SK-N-SH (cell line): ENCODE measurements at regions not wholly inside any gene's neighbourhood (a gene's known extent, or its start where the extent isn't known, plus 50 kb on each side); places are given as distances from the start of the nearest gene placed in this dataset.

ENCODE experiments used
- CTCF ChIA-PET: fragments of 300-600, 350-600 bp; formaldehyde crosslinking; extraction: SDS; loops from one replicate; lab custom pipeline; 2021; lab: Yijun Ruan, JAX
- POLR2A ChIA-PET: fragments of 350-600 bp; sonication (Branson Sonifier 250); formaldehyde crosslinking; extraction: SDS; loops from one replicate; lab custom pipeline; 2020; ENCODE audit warnings: antibody characterized with exemption, inconsistent platforms; lab: Yijun Ruan, JAX
- DNase-seq: peaks from one replicate; pipeline ENCODE4 v3.0.0; 2012
- H2AFZ ChIP-seq: fragments of 200-600 bp; sonication (generic); 2 replicates; pipeline ENCODE4 v1.8.1; 2016; ENCODE audit warnings: antibody characterized with exemption, mild to moderate bottlenecking, low read depth
- H3F3A ChIP-seq: fragments of 200-600 bp; sonication (generic); replicated peaks from 2 replicates; pipeline ENCODE3; 2016; ENCODE audit warnings: antibody characterized with exemption, mild to moderate bottlenecking; ENCODE audit not compliant: insufficient read depth
- H3K27ac ChIP-seq, 2 experiments: fragments of 200-500 bp in 1 of 2; fragments of 200-600 bp in 1 of 2; sonication (Bioruptor generic) in 1 of 2; sonication (generic), shearing (Covaris generic) in 1 of 2; 2 replicates each; pipeline versions ENCODE4 v1.5.1 to v1.6.1; 2014 to 2016; ENCODE audit warnings: low read depth in 2 of 2, inconsistent platforms in 1 of 2, low read length in 1 of 2, mild to moderate bottlenecking in 1 of 2, mixed read lengths in 1 of 2
- H3K27me3 ChIP-seq: fragments of 200-600 bp; sonication (generic), shearing (Covaris generic); 2 replicates; pipeline ENCODE4 v1.6.1; 2016; ENCODE audit warnings: mixed run types; ENCODE audit not compliant: insufficient read depth
- H3K36me3 ChIP-seq, 2 experiments: fragments of 200-500 bp in 1 of 2; fragments of 200-600 bp in 1 of 2; sonication (Bioruptor generic) in 1 of 2; sonication (generic) in 1 of 2; replicated peaks in 1 of 2; 2 replicates each; pipeline versions ENCODE3 to v1.5.1; 2014 to 2016; ENCODE audit warnings: low read length in 1 of 2, mild to moderate bottlenecking in 1 of 2; ENCODE audit not compliant: insufficient read depth in 2 of 2, control insufficient read depth in 1 of 2
- H3K4me1 ChIP-seq, 2 experiments: fragments of 200-500 bp in 1 of 2; fragments of 200-600 bp in 1 of 2; sonication (Bioruptor generic) in 1 of 2; sonication (generic), shearing (Covaris generic) in 1 of 2; 2 replicates each; pipeline versions ENCODE4 v1.5.1 to v1.6.1; 2014 to 2016; ENCODE audit warnings: low read depth in 1 of 2, low read length in 1 of 2, mixed run types in 1 of 2; ENCODE audit not compliant: insufficient read depth in 2 of 2, control insufficient read depth in 1 of 2
- H3K4me2 ChIP-seq: fragments of 200-600 bp; sonication (generic), shearing (Covaris generic); 2 replicates; pipeline ENCODE4 v1.6.1; 2017; ENCODE audit warnings: mixed run types
- H3K4me3 ChIP-seq, 2 experiments: fragments of 200-500 bp in 1 of 2; fragments of 200-600 bp in 1 of 2; sonication (Bioruptor generic) in 1 of 2; sonication (generic), shearing (Covaris generic) in 1 of 2; 2 replicates each; pipeline versions ENCODE4 v1.5.1 to v1.8.1; 2014 to 2016; ENCODE audit warnings: low read depth in 2 of 2, inconsistent platforms in 1 of 2, low read length in 1 of 2, mild to moderate bottlenecking in 1 of 2, mixed read lengths in 1 of 2, moderate library complexity in 1 of 2
- H3K79me2 ChIP-seq: fragments of 200-600 bp; sonication (generic); 2 replicates; pipeline ENCODE4 v1.8.1; 2017; ENCODE audit warnings: mild to moderate bottlenecking; ENCODE audit not compliant: insufficient read depth
- H3K9ac ChIP-seq: fragments of 200-600 bp; sonication (generic); 2 replicates; pipeline ENCODE4 v1.6.1; 2017; ENCODE audit warnings: mixed run types
- H3K9me2 ChIP-seq: fragments of 200-600 bp; sonication (generic); 2 replicates; pipeline ENCODE4 v1.6.1; 2017; ENCODE audit warnings: mixed run types
- H3K9me3 ChIP-seq: fragments of 200-600 bp; sonication (generic); 2 replicates; pipeline ENCODE4 v1.6.1; 2017; ENCODE audit warnings: mixed run types, mild to moderate bottlenecking, moderate library complexity
- H4K20me1 ChIP-seq: fragments of 200-600 bp; sonication (generic); 2 replicates; pipeline ENCODE4 v1.6.1; 2017; ENCODE audit warnings: mild to moderate bottlenecking, mixed run types; ENCODE audit not compliant: insufficient read depth
- ELF1 ChIP-seq: IDR thresholded peaks from 2 replicates; pipeline ENCODE4 v1.4.0; 2012
- FOSL2 ChIP-seq: IDR thresholded peaks from 2 replicates; pipeline ENCODE4 v1.4.0; 2012; ENCODE audit warnings: low read depth, mild to moderate bottlenecking, moderate library complexity, borderline replicate concordance
- FOXJ3 ChIP-seq: sonication (generic); formaldehyde crosslinking; IDR thresholded peaks from 2 replicates; pipeline ENCODE4 v1.5.1; 2020; ENCODE audit warnings: mild to moderate bottlenecking, missing genetic modification reagents
- FOXM1 ChIP-seq: IDR thresholded peaks from 2 replicates; pipeline ENCODE4 v1.4.0; 2012; ENCODE audit warnings: low read depth, mild to moderate bottlenecking
- GABPA ChIP-seq: IDR thresholded peaks from 2 replicates; pipeline ENCODE4 v1.4.0; 2012; ENCODE audit warnings: low read depth, mild to moderate bottlenecking
- GATA2 ChIP-seq: sonication (generic); formaldehyde crosslinking; IDR thresholded peaks from 2 replicates; pipeline ENCODE4 v1.5.0; 2020; ENCODE audit warnings: mild to moderate bottlenecking, missing genetic modification reagents
- JUND ChIP-seq: IDR thresholded peaks from 2 replicates; pipeline ENCODE4 v1.4.0; 2012
- MEF2A ChIP-seq: IDR thresholded peaks from 2 replicates; pipeline ENCODE4 v1.4.0; 2012; ENCODE audit warnings: low read depth, borderline replicate concordance
- MXI1 ChIP-seq: IDR thresholded peaks from 2 replicates; pipeline ENCODE4 v1.6.1; 2012; ENCODE audit warnings: mild to moderate bottlenecking, low read depth, low read length, improper control_type of control experiment
- NFIC ChIP-seq: IDR thresholded peaks from 2 replicates; pipeline ENCODE4 v1.4.0; 2012; ENCODE audit warnings: borderline replicate concordance
- NRF1 ChIP-seq: IDR thresholded peaks from 2 replicates; pipeline ENCODE4 v1.6.1; 2012; ENCODE audit warnings: low read depth, mild to moderate bottlenecking, low read length
- RAD21 ChIP-seq: IDR thresholded peaks from 2 replicates; pipeline ENCODE4 v1.6.1; 2012; ENCODE audit warnings: mild to moderate bottlenecking, low read length
- RCOR1 ChIP-seq: fragments of 150-350 bp; IDR thresholded peaks from 2 replicates; pipeline ENCODE4 v1.6.1; 2017; ENCODE audit warnings: antibody characterized with exemption, low read length
- TCF12 ChIP-seq: IDR thresholded peaks from 2 replicates; pipeline ENCODE4 v1.4.0; 2012
- YY1 ChIP-seq: IDR thresholded peaks from 2 replicates; pipeline ENCODE4 v1.4.0; 2012; ENCODE audit warnings: low read depth, mild to moderate bottlenecking
- WGBS: methylation state at CpG from one replicate; pipeline ENCODE4 v1.1.6; 2017; ENCODE audit warnings: low lambda C conversion rate; 5-methylcytosine and 5-hydroxymethylcytosine counted together
- TF ChIP-seq, protein P1 (sequence below): fragments of 150-350 bp; IDR thresholded peaks from 2 replicates; pipeline ENCODE4 v1.6.1; 2016; ENCODE audit warnings: mild to moderate bottlenecking, low read depth, low read length
- TF ChIP-seq, protein P2 (sequence below): IDR thresholded peaks from 2 replicates; pipeline ENCODE4; 2012
- TF ChIP-seq, protein P3 (sequence below): fragments of 200-600 bp; sonication (generic); IDR thresholded peaks from 2 replicates; pipeline ENCODE4 v1.6.1; 2017; ENCODE audit warnings: antibody characterized with exemption, mild to moderate bottlenecking, moderate library complexity
- TF ChIP-seq, protein P4 (sequence below): IDR thresholded peaks from 2 replicates; pipeline ENCODE4 v1.4.0; 2012; ENCODE audit warnings: low read depth, borderline replicate concordance

DNA sequence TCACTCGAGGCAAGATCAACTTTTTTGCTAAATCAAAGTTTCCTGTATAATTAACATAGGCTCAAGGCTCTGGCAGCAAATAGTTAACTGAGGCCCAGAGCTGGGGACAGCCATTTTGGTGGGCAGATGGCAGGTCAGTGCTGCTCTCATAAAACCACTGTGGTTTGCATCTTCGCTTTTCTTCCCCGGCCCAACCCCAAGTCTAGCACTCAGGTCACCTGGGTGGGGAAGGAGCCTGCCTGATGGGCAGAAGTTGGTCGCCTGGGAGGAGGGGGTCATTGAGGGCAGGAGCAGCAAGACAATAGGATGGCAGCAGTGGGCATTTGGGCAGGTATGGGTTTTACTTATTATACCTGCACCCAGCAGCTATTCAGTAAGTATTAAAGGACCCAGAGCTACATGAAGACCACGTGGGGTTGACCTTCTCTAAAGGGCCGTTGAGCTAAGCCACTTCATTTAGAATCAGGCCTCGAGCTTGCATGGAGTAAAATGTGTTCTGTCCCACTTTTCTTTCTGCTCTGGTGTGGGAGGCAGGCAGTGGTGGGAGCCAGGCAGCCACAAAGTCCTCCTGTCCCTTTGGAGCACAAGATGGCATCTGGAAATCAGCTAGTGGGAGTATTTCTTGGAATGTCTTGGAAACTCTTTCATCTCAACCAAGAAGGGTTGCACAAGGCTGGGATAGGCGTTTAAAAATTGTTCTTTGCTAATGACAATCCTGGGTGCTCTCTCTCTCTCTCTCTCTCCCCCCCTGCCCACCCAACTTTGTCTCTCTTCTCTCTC, 133.4 kb downstream of the SPAG6 start:
- Histone ChIP-seq H2AFZ (no peak overlapping the region), H3K36me3 (no peaks in the 10 kb centered on the region), H3K4me3 (no peak overlapping the region), H3K4me2 (no peak overlapping the region), H3F3A (no peaks in the 10 kb centered on the region), H4K20me1 (no peaks in the 10 kb centered on the region), H3K9me3 (no peaks in the 10 kb centered on the region), H3K9me2 (no peaks in the 10 kb centered on the region), H3K4me1 (peaks cover 0 to 8% of the 10 kb centered on the region in 2 experiments; a peak in 1 of 4 replicates), H3K27me3 (peaks cover 12% of the 10 kb centered on the region; the same call in 1 of the 2 replicates), H3K27ac (no peak overlapping the region), H3K79me2 (no peaks in the 10 kb centered on the region), H3K9ac (no peak overlapping the region)
- POLR2A ChIA-PET, result no interaction called here
- no peak for TF ChIP-seq MXI1
- TF ChIP-seq ELF1, result no peak
- TF ChIP-seq FOXJ3 (CRISPR knock-in tag), result no peak
- TF ChIP-seq, protein P1, sequence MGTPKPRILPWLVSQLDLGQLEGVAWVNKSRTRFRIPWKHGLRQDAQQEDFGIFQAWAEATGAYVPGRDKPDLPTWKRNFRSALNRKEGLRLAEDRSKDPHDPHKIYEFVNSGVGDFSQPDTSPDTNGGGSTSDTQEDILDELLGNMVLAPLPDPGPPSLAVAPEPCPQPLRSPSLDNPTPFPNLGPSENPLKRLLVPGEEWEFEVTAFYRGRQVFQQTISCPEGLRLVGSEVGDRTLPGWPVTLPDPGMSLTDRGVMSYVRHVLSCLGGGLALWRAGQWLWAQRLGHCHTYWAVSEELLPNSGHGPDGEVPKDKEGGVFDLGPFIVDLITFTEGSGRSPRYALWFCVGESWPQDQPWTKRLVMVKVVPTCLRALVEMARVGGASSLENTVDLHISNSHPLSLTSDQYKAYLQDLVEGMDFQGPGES, result no peak
- TF ChIP-seq MEF2A, result no peak
- TF ChIP-seq, protein P2, sequence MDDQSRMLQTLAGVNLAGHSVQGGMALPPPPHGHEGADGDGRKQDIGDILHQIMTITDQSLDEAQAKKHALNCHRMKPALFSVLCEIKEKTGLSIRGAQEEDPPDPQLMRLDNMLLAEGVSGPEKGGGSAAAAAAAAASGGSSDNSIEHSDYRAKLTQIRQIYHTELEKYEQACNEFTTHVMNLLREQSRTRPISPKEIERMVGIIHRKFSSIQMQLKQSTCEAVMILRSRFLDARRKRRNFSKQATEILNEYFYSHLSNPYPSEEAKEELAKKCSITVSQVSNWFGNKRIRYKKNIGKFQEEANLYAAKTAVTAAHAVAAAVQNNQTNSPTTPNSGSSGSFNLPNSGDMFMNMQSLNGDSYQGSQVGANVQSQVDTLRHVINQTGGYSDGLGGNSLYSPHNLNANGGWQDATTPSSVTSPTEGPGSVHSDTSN, result no peak
- TF ChIP-seq NFIC, result no peak
- no peak for TF ChIP-seq GABPA
- TF ChIP-seq, protein P3, sequence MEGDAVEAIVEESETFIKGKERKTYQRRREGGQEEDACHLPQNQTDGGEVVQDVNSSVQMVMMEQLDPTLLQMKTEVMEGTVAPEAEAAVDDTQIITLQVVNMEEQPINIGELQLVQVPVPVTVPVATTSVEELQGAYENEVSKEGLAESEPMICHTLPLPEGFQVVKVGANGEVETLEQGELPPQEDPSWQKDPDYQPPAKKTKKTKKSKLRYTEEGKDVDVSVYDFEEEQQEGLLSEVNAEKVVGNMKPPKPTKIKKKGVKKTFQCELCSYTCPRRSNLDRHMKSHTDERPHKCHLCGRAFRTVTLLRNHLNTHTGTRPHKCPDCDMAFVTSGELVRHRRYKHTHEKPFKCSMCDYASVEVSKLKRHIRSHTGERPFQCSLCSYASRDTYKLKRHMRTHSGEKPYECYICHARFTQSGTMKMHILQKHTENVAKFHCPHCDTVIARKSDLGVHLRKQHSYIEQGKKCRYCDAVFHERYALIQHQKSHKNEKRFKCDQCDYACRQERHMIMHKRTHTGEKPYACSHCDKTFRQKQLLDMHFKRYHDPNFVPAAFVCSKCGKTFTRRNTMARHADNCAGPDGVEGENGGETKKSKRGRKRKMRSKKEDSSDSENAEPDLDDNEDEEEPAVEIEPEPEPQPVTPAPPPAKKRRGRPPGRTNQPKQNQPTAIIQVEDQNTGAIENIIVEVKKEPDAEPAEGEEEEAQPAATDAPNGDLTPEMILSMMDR, result no peak
- no peak for TF ChIP-seq TCF12
- TF ChIP-seq NRF1, result no peak
- TF ChIP-seq FOXM1, result no peak
- no peak for TF ChIP-seq RAD21
- no peak for TF ChIP-seq RCOR1
- no peak for DNase-seq
- CTCF ChIA-PET, result interaction anchor here (0.7 kb wide), 1 partner anchor 510 kb away, joined by 3 read pairs; no protein-coding TSS in a partner anchor
- WGBS, result 77% methylated on average over 8 of the region's 8 CpGs

DNA sequence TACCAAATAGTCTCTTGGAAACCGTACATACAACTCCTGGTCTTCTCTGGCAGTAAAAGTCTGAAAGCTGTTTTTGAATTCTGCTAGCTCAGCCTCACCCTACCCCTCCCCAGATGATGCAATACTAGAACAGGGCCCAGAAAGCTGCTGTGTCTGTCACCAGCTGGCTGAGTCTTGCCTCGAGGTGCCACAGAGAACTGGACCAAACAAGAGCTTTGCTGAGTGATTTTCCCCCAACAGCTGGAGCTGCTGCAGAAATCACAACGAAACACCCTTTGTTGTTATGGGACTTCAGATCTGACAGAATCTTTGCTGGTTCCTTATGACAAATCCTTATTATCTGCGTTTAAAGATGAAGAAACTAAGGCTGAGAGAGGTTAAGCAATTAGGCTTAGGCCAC, 134.1 kb downstream of the SPAG6 start:
- peaks cover 12% of the 10 kb centered on the region; the same call in 1 of the 2 replicates for H3K27me3 ChIP-seq
- H3K79me2 ChIP-seq, result no peaks in the 10 kb centered on the region
- no peak overlapping the region for H3K4me3 ChIP-seq
- H4K20me1 ChIP-seq, result no peaks in the 10 kb centered on the region
- CTCF ChIA-PET, result interaction anchor here (0.7 kb wide), 1 partner anchor 509 kb away, joined by 3 read pairs; no protein-coding TSS in a partner anchor
- H3K36me3 ChIP-seq, result no peaks in the 10 kb centered on the region
- no peak for DNase-seq
- no peak overlapping the region for H3K9ac ChIP-seq
- no peak overlapping the region for H2AFZ ChIP-seq
- H3K4me1 ChIP-seq, result peaks cover 0 to 8% of the 10 kb centered on the region in 2 experiments; a peak in 1 of 4 replicates
- no peaks in the 10 kb centered on the region for H3K9me3 ChIP-seq
- H3K27ac ChIP-seq, result no peak overlapping the region
- WGBS, result 74% methylated on average over 4 of the region's 4 CpGs
- POLR2A ChIA-PET, result no interaction called here
- H3K4me2 ChIP-seq, result no peak overlapping the region
- H3F3A ChIP-seq, result no peaks in the 10 kb centered on the region
- no peaks in the 10 kb centered on the region for H3K9me2 ChIP-seq
- TF ChIP-seq GATA2 (CRISPR knock-in tag) (no peak), YY1 (no peak), NRF1 (no peak), JUND (no peak), NFIC (no peak), FOSL2 (no peak)
- TF ChIP-seq, protein P4, sequence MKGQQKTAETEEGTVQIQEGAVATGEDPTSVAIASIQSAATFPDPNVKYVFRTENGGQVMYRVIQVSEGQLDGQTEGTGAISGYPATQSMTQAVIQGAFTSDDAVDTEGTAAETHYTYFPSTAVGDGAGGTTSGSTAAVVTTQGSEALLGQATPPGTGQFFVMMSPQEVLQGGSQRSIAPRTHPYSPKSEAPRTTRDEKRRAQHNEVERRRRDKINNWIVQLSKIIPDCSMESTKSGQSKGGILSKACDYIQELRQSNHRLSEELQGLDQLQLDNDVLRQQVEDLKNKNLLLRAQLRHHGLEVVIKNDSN, result no peak
- TF ChIP-seq, protein P3, result no peak
- TF ChIP-seq, protein P1, result no peak
